HL-60 (cell line): ENCODE measurements at regions not wholly inside any gene's neighbourhood (a gene's known extent, or its start where the extent isn't known, plus 50 kb on each side); places are given as distances from the start of the nearest gene placed in this dataset.

Experiments
- DNase-seq, 2 experiments: peaks; one replicate each; pipeline ENCODE4 v3.0.0-alpha.2; 2010 to 2020; ENCODE audit warnings: low read depth in 1 of 2, low spot score in 1 of 2
- H3K27ac ChIP-seq: fragments of 250-450 bp; sonication (Bioruptor Pico); replicated peaks from 2 replicates; pipeline ENCODE4 v1.5.1; 2020; ENCODE audit warnings: mild to moderate bottlenecking, moderate library complexity
- H3K27me3 ChIP-seq: fragments of 250-450 bp; sonication (Bioruptor Pico); 2 replicates; pipeline ENCODE4 v1.5.1; 2021; ENCODE audit warnings: mild to moderate bottlenecking, moderate library complexity; ENCODE audit not compliant: insufficient read depth, poor library complexity, severe bottlenecking
- H3K4me3 ChIP-seq: replicated peaks from 2 replicates; pipeline ENCODE4 v1.5.1; 2011; ENCODE audit warnings: mild to moderate bottlenecking, control low read depth, low read length; ENCODE audit not compliant: insufficient read depth
- GABPA ChIP-seq: IDR thresholded peaks from 2 replicates; pipeline ENCODE4 v1.6.1; 2012; ENCODE audit warnings: low read depth
- POLR2AphosphoS5 ChIP-seq: IDR thresholded peaks from 2 replicates; pipeline ENCODE4 v1.6.1; 2012; ENCODE audit warnings: low read depth
- SPI1 ChIP-seq: IDR thresholded peaks from 2 replicates; pipeline ENCODE4 v1.6.1; 2012; ENCODE audit warnings: low read depth, mild to moderate bottlenecking, borderline replicate concordance
- TF ChIP-seq, protein P1 (sequence below): IDR thresholded peaks from 2 replicates; pipeline ENCODE4 v1.6.1; 2012; ENCODE audit warnings: low read depth; ENCODE audit not compliant: insufficient replicate concordance
- TF ChIP-seq, protein P2 (sequence below): IDR thresholded peaks from one replicate; pipeline ENCODE4 v1.5.1; 2011; ENCODE audit warnings: low read length, control low read depth, inconsistent platforms; ENCODE audit not compliant: insufficient read depth

DNA sequence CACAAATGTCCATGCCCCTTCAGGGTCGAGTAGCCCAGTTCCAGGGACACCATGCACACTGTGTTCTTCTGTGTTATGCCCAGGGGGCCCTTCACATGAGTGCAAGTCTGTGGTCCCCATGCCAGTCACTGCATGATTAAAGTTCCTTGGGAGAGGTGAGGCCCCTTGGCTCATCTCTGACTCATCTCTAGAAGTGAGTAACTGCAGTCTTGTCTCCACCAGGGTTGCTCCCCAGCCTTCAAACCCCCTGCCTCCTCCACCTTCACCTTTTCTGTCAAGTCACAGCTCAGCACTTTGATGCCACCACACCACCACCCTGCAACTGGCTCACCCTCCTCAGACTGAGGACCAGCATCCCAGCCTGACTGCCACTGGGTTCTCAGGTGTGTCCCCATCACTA, 161.7 kb downstream of the UNC5CL start:
- no peak overlapping the region for H3K4me3 ChIP-seq
- no peak overlapping the region for H3K27ac ChIP-seq
- no peak for DNase-seq
- H3K27me3 ChIP-seq: no peaks in the 10 kb centered on the region
- TF ChIP-seq, protein P1, sequence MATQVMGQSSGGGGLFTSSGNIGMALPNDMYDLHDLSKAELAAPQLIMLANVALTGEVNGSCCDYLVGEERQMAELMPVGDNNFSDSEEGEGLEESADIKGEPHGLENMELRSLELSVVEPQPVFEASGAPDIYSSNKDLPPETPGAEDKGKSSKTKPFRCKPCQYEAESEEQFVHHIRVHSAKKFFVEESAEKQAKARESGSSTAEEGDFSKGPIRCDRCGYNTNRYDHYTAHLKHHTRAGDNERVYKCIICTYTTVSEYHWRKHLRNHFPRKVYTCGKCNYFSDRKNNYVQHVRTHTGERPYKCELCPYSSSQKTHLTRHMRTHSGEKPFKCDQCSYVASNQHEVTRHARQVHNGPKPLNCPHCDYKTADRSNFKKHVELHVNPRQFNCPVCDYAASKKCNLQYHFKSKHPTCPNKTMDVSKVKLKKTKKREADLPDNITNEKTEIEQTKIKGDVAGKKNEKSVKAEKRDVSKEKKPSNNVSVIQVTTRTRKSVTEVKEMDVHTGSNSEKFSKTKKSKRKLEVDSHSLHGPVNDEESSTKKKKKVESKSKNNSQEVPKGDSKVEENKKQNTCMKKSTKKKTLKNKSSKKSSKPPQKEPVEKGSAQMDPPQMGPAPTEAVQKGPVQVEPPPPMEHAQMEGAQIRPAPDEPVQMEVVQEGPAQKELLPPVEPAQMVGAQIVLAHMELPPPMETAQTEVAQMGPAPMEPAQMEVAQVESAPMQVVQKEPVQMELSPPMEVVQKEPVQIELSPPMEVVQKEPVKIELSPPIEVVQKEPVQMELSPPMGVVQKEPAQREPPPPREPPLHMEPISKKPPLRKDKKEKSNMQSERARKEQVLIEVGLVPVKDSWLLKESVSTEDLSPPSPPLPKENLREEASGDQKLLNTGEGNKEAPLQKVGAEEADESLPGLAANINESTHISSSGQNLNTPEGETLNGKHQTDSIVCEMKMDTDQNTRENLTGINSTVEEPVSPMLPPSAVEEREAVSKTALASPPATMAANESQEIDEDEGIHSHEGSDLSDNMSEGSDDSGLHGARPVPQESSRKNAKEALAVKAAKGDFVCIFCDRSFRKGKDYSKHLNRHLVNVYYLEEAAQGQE: no peak
- TF ChIP-seq, protein P2, sequence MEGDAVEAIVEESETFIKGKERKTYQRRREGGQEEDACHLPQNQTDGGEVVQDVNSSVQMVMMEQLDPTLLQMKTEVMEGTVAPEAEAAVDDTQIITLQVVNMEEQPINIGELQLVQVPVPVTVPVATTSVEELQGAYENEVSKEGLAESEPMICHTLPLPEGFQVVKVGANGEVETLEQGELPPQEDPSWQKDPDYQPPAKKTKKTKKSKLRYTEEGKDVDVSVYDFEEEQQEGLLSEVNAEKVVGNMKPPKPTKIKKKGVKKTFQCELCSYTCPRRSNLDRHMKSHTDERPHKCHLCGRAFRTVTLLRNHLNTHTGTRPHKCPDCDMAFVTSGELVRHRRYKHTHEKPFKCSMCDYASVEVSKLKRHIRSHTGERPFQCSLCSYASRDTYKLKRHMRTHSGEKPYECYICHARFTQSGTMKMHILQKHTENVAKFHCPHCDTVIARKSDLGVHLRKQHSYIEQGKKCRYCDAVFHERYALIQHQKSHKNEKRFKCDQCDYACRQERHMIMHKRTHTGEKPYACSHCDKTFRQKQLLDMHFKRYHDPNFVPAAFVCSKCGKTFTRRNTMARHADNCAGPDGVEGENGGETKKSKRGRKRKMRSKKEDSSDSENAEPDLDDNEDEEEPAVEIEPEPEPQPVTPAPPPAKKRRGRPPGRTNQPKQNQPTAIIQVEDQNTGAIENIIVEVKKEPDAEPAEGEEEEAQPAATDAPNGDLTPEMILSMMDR: no peak
- TF ChIP-seq POLR2AphosphoS5 (no peak), SPI1 (no peak), GABPA (no peak)

DNA sequence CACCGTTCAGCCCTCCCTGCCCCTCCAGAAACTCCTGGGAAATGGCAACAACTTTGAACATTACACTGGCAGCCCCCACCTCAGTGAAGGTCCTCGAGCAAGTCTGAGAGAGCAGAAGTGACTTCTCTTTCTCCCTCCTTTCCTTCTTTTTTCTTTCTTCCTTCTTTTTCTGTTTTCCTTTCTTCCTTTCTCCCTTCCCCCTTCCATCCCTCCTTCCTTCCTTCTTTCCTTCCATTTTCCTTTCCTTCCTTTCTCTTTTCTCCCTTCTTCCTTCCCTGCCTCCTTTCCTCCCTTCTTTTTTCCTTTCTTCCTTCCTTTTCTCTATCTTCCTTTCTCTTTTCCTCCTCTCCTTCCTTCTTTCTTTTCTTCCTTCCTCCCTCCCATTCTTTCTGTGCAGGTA, 162.7 kb downstream of the UNC5CL start:
- TF ChIP-seq, protein P2: no peak
- no peak for TF ChIP-seq GABPA
- TF ChIP-seq, protein P1: no peak
- no peak for TF ChIP-seq POLR2AphosphoS5
- H3K4me3 ChIP-seq: no peak overlapping the region
- H3K27me3 ChIP-seq: no peaks in the 10 kb centered on the region
- H3K27ac ChIP-seq: no peak overlapping the region
- DNase-seq: no peak

DNA sequence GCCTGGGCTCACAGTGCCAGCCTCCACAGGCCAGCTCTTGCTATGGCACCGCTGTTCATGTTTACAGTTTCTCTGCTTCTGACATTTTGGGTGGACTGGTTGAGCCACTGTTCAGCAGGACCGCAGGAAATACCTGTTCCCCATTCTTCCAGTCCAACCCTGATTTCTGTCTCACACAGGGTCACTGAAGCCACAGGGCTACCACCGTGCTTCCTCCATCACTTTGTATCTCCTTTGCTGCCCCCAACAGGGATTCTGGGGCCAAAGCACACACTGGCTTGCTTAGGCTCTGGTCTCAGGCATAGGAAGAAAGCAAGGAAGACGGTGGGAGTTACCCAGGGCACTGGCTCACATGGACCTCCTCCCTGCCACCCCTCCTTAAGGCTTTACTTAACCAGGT, 164.5 kb downstream of the UNC5CL start:
- no peaks in the 10 kb centered on the region for H3K27me3 ChIP-seq
- no peak for DNase-seq
- TF ChIP-seq, protein P1: no peak
- TF ChIP-seq SPI1: no peak
- no peak for TF ChIP-seq GABPA
- TF ChIP-seq, protein P2: no peak
- TF ChIP-seq POLR2AphosphoS5: no peak
- H3K4me3 ChIP-seq: no peak overlapping the region
- H3K27ac ChIP-seq: no peak overlapping the region
